Activated CD4-positive, alpha-beta memory T cell treated with anti-CD3 and anti-CD28 coated beads, Interleukin-2, amount 10 ng/mL, durations not matched to agents 7 days and 5 days (primary cell): ENCODE measurements at regions not wholly inside any gene's neighbourhood (a gene's known extent, or its start where the extent isn't known, plus 50 kb on each side); places are given as distances from the start of the nearest gene placed in this dataset.

Experiments
- CTCF ChIA-PET: fragments of 350-600 bp; sonication (Branson Sonifier 250); formaldehyde crosslinking; loops from one replicate; lab custom pipeline; 2021; ENCODE audit warnings: antibody characterized with exemption, inconsistent platforms; lab: Charles Lee
- POLR2A ChIA-PET: fragments of 350-600 bp; sonication (Branson Sonifier 250); formaldehyde crosslinking; loops from one replicate; lab custom pipeline; 2021; ENCODE audit warnings: antibody characterized with exemption; lab: Charles Lee
- DNase-seq: peaks from one replicate; pipeline ENCODE4 v3.0.0-alpha.2; 2020
- H3K27ac Mint-ChIP-seq: one replicate; pipeline ENCODE4 v1.8.0; 2021; ENCODE audit warnings: mild to moderate bottlenecking, mixed read lengths
- H3K27me3 Mint-ChIP-seq: one replicate; pipeline ENCODE4 v1.8.0; 2021; ENCODE audit warnings: mixed read lengths
- H3K36me3 Mint-ChIP-seq: one replicate; pipeline ENCODE4 v1.8.0; 2021; ENCODE audit warnings: low read depth, mixed read lengths
- H3K4me1 Mint-ChIP-seq: one replicate; pipeline ENCODE4 v1.8.0; 2021; ENCODE audit warnings: mixed read lengths
- H3K4me3 Mint-ChIP-seq: one replicate; pipeline ENCODE4 v1.8.0; 2021; ENCODE audit warnings: mild to moderate bottlenecking, mixed read lengths
- H3K9me3 Mint-ChIP-seq: one replicate; pipeline ENCODE4 v1.8.0; 2021; ENCODE audit warnings: mixed read lengths

DNA sequence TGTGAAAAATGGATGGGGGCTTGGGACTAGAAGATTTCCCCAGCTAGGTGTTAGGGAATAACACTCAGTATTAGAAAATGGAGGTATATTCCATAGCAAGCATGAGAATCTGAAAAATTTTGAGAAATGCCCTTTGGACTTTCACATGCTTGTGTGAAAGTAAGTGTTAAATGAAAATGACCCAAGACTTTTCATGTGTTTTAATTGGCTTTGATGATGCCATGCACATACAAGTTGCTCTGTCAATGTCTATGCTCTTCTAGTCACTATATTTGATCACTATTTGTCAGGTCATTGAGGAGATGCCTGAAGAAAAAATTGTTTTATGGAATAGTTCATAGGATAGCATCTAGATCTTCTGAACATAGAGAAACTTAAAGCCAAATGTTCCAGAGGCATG is 147.6 kb downstream of the SH2D1A start:
- H3K36me3 Mint-ChIP-seq: no peaks in the 10 kb centered on the region

DNA sequence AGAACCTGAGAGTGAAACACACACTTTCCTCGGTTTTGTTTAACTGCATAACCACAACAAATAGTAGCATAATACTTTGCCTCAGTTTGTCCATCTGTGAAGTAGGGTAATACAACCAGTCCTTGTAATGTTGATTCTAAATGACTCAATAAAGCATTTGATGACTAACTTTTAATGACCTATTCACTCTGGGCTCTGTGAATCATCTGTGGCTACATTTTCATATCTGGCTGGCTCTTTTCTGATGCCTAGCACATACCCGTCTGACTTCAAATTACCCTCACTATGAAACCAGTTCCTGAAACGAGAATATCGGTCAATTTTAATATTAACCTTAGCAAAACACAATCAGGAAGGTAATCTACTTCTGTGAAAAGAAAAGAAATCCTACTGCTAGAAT is 151.0 kb downstream of the SH2D1A start:
- DNase-seq: no peak
- POLR2A ChIA-PET: no interaction called here
- no peaks in the 10 kb centered on the region for H3K27me3 Mint-ChIP-seq
- H3K4me1 Mint-ChIP-seq: peaks cover 3% of the 10 kb centered on the region
- CTCF ChIA-PET: no interaction called here
- H3K4me3 Mint-ChIP-seq: no peak overlapping the region
- no peaks in the 10 kb centered on the region for H3K9me3 Mint-ChIP-seq
- H3K36me3 Mint-ChIP-seq: no peaks in the 10 kb centered on the region
- H3K27ac Mint-ChIP-seq: no peak overlapping the region

More for the DNA sequence above, 147.6 kb downstream of the SH2D1A start:
- no peak overlapping the region for H3K4me3 Mint-ChIP-seq
- H3K27ac Mint-ChIP-seq: no peak overlapping the region
- ChIA-PET POLR2A (no interaction called here), CTCF (no interaction called here)
- no peak for DNase-seq
- H3K27me3 Mint-ChIP-seq: no peaks in the 10 kb centered on the region
- H3K4me1 Mint-ChIP-seq: no peaks in the 10 kb centered on the region
- H3K9me3 Mint-ChIP-seq: no peaks in the 10 kb centered on the region

DNA sequence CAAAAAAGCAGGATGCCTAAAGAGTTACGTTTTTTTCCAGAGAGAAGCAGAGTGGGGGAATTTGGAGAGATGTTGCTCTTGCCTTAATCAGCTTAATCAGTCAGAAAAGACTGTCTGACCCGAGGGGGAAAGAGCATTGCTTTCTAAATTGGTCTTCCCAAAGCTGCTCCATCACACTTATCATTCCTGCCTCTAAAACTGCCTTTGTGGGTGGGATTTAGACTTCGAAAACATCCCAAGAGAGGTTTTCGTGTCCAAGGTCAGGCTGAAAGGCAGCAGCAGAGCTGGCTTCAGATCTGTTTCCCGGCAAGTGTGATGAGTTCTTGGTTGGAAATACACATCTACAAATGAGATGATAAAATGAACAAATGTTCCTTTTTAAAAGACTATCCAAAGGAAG is 155.2 kb downstream of the SH2D1A start:
- H3K9me3 Mint-ChIP-seq: no peaks in the 10 kb centered on the region
- H3K36me3 Mint-ChIP-seq: no peaks in the 10 kb centered on the region
- no peaks in the 10 kb centered on the region for H3K27me3 Mint-ChIP-seq
- peaks cover 3% of the 10 kb centered on the region for H3K4me1 Mint-ChIP-seq
- ChIA-PET CTCF (no interaction called here), POLR2A (no interaction called here)
- DNase-seq: no peak
- H3K4me3 Mint-ChIP-seq: no peak overlapping the region
- no peak overlapping the region for H3K27ac Mint-ChIP-seq

DNA sequence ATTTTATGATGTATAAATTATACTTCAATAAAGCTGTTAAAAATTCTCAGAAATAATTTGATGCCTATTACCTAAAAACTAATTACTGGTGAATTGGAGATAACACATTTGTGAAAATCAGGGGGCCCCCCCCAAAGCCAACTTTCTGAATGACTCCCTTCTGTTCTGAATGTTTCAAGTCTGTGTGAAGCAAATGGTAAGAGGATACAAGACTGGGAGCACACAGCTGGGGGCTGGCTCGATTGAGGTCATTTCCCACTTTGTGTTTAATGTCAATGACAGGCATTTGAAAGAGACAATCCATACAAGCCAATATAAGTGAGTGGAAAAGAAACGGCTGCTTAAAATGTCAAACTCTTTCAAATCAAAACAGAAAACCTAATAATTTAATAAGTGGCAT is 155.8 kb downstream of the SH2D1A start:
- Mint-ChIP-seq H3K4me1 (peaks cover 3% of the 10 kb centered on the region), H3K36me3 (no peaks in the 10 kb centered on the region), H3K27me3 (no peaks in the 10 kb centered on the region), H3K27ac (no peak overlapping the region), H3K4me3 (no peak overlapping the region), H3K9me3 (no peaks in the 10 kb centered on the region)
- ChIA-PET POLR2A (no interaction called here), CTCF (no interaction called here)
- no peak for DNase-seq

DNA sequence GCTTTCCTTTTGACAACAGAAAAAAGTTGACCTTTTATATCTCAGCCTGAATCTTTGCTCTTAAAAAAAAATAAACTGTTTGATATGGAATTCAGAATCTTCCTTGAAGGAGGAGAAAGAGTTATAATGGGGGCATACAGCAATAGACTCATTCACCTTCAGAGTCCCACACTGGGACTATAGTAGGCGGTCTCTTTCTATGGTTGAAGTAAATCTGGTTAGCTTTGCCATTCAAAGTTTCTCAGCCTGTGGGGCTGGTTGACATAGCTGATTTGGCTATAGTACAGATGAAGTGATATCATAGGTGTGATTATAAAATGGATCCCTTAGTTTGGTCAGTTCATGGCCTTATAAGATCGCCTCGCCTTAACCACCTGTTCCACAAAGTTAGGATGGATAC is 156.2 kb downstream of the SH2D1A start:
- H3K27ac Mint-ChIP-seq: no peak overlapping the region
- H3K4me3 Mint-ChIP-seq: no peak overlapping the region

DNA sequence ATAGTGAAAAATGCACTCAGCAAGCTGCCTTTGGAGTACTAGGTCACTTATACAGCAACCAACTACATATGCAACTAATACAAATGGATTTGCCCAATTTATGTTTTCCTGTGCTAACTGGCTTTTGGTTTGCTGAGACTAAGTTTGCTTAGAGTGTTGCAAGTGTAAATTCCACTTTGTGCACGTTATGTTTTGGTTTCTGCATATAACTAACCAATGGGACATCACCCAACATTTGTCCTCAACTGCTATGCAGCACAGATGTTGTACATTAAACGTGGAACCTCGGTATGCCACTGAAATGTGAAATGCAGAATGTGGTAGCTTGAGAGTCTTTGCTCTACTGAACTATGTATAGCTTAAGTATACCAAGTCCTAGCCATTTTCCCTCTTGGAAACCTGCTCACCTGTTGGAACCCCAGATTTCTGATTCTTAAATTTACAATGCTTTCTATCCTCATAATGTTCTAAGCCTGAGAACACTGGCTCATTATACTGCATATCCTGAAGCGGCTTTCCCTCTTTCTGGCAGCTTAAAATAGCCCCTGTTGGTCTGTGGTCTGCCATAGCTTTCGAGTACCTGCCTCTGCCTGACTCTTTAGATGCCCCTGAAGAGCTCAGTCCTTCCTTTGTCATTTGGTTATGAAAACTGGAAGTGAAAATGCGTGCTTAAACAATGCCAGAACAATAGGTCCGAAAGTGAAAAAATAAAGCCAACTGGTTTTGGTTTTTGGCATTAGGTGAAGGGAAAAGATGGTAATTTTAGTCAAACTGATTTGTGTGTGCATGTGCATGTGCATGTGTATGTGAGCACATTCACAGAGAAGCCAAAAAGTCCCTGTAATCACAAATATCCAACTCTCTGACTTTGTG is 158.0 kb downstream of the SH2D1A start:
- no peaks in the 10 kb centered on the region for H3K36me3 Mint-ChIP-seq
- POLR2A ChIA-PET: no interaction called here
- CTCF ChIA-PET: no interaction called here
- no peaks in the 10 kb centered on the region for H3K9me3 Mint-ChIP-seq
- no peak overlapping the region for H3K4me3 Mint-ChIP-seq
- no peaks in the 10 kb centered on the region for H3K27me3 Mint-ChIP-seq
- peaks cover 3% of the 10 kb centered on the region for H3K4me1 Mint-ChIP-seq
- H3K27ac Mint-ChIP-seq: no peak overlapping the region
- no peak for DNase-seq

More for the DNA sequence above, 156.2 kb downstream of the SH2D1A start:
- Mint-ChIP-seq H3K27me3 (no peaks in the 10 kb centered on the region), H3K9me3 (no peaks in the 10 kb centered on the region), H3K36me3 (no peaks in the 10 kb centered on the region), H3K4me1 (peaks cover 3% of the 10 kb centered on the region)
- no peak for DNase-seq
- POLR2A ChIA-PET: no interaction called here
- CTCF ChIA-PET: no interaction called here

DNA sequence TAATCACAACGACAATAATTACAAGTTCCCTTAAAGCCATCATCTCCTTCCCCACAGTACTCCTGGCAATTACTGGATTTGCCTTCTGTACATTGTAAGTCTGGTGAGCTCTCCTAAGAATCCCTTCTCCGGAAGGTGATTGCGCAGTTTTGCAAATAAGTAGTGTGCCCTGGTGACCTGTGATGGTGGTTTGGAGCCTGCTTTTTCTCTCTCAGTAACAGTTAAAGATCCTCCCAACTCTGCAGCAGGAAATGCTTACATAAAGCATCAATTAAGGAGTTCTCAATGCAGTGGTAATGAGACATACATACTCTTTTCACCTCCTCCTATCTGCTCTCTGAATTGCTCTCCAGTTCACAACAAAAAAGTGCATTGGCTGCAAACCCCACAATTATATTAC is 159.7 kb downstream of the SH2D1A start:
- Mint-ChIP-seq H3K9me3 (no peaks in the 10 kb centered on the region), H3K27me3 (no peaks in the 10 kb centered on the region), H3K36me3 (no peaks in the 10 kb centered on the region), H3K4me3 (no peak overlapping the region), H3K4me1 (peaks cover 3% of the 10 kb centered on the region), H3K27ac (no peak overlapping the region)
- no peak for DNase-seq
- POLR2A ChIA-PET: no interaction called here
- CTCF ChIA-PET: no interaction called here

DNA sequence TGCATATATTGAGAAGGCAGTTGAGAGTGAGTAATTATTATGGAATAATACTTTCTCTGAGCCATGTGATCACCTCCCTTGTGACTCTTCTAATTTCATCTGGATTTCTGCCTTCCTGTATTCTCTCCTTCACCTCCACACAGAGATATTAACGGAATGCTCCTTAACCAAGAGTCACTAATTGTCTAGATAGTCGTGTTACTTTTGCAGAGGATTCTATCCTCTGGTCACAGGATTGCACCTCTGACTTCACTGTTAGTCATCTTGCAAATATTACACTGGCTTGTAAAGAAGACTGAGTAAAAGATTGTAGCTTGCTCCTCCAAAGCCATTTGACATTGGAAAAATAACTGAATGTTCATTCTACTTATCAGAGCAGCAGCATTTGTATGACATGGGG is 160.9 kb downstream of the SH2D1A start:
- H3K4me1 Mint-ChIP-seq: no peaks in the 10 kb centered on the region
- no peaks in the 10 kb centered on the region for H3K36me3 Mint-ChIP-seq
- no peak for DNase-seq
- ChIA-PET POLR2A (no interaction called here), CTCF (interaction anchor here (0.6 kb wide), 1 partner anchor 155 kb away, joined by 3 read pairs; no protein-coding TSS in a partner anchor)
- no peak overlapping the region for H3K4me3 Mint-ChIP-seq
- no peaks in the 10 kb centered on the region for H3K27me3 Mint-ChIP-seq
- no peaks in the 10 kb centered on the region for H3K9me3 Mint-ChIP-seq
- H3K27ac Mint-ChIP-seq: no peak overlapping the region

DNA sequence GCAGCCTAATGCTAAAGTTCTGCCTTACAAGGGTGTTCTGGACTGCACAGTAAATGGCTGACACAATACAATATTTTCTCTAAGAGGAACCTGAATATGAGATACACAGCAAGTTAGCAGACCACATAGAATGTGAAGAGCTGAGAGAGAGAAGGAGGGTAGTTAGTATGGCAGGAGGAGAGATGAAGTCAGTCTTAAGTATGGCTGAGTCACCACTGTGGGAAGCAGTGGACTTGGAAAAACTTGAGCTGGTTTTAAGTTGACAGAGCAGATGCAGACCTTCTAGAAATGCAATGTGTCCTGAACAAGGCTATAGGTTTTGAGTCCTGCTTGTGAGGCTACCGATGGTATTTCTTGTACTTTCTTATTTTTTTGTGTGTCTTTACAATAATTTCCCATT is 172.5 kb downstream of the SH2D1A start:
- no peak overlapping the region for H3K4me3 Mint-ChIP-seq
- H3K36me3 Mint-ChIP-seq: no peaks in the 10 kb centered on the region
- no peaks in the 10 kb centered on the region for H3K4me1 Mint-ChIP-seq
- no peak for DNase-seq
- ChIA-PET CTCF (no interaction called here), POLR2A (no interaction called here)
- H3K27ac Mint-ChIP-seq: no peak overlapping the region
- peaks cover 3% of the 10 kb centered on the region for H3K9me3 Mint-ChIP-seq
- H3K27me3 Mint-ChIP-seq: no peaks in the 10 kb centered on the region

DNA sequence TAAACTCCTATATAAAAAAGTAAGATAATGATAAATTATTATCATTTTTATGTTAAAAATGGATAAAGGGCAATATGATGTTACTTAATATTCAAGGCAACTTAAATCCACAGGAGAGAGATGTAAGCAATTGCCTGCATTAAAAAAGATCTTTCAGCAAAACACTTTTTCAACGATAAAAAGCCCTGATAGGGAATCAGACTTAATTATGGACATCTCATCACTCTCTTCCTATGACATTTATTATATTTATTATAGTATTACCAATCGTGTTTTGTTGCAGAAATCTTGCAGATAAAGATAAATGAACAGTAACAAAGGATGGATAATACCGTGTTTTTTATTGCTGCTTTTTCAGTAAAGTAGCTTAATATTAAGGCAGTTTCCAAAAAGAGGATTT is 178.5 kb downstream of the SH2D1A start:
- no peak for DNase-seq
- ChIA-PET POLR2A (no interaction called here), CTCF (no interaction called here)
- no peaks in the 10 kb centered on the region for H3K4me1 Mint-ChIP-seq
- H3K4me3 Mint-ChIP-seq: no peak overlapping the region
- no peaks in the 10 kb centered on the region for H3K36me3 Mint-ChIP-seq
- no peaks in the 10 kb centered on the region for H3K27me3 Mint-ChIP-seq
- H3K9me3 Mint-ChIP-seq: no peaks in the 10 kb centered on the region
- H3K27ac Mint-ChIP-seq: no peak overlapping the region

DNA sequence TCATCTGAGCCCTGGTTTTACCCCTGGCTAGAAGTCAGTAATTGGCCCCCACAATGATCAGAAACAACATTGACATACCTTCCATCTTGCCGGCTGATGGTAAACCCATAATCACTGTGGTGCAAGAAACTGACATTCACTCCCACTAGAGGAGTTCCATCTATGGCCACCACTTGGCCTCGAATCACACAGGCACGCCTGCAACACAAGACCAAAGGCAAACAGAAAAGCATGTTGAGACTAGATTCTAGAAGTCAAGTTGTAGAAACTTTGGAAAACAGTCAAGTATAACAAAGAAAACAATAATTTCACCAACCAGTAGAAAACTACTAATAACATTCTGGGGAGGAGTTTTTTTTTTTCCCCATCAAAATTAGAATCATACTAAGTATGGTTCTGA is 183.4 kb downstream of the SH2D1A start:
- Mint-ChIP-seq H3K9me3 (no peaks in the 10 kb centered on the region), H3K36me3 (no peaks in the 10 kb centered on the region), H3K4me3 (no peak overlapping the region), H3K27ac (no peak overlapping the region), H3K4me1 (no peaks in the 10 kb centered on the region), H3K27me3 (no peaks in the 10 kb centered on the region)
- POLR2A ChIA-PET: no interaction called here
- CTCF ChIA-PET: no interaction called here
- DNase-seq: no peak

DNA sequence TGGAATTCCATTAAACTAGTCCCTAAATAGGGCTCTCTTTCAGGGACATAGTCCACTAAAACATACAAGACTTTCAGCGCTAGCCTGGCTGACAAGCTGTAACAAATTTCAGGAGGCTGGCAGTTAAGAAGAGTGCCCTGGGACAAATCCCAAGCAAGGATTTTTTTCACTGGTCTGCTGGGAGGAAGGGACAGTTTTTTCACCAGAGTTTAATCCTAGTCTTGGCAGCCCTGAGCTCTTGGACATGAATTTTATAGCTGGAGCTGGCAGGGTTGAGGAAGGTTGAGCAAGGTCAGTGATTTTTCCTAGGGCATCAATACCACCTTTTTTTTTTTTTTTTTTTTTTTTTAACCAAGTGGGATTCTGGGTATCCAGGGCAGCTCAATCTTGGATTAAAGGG is 184.4 kb downstream of the SH2D1A start:
- Mint-ChIP-seq H3K4me1 (no peaks in the 10 kb centered on the region), H3K27ac (no peak overlapping the region), H3K27me3 (no peaks in the 10 kb centered on the region), H3K4me3 (no peak overlapping the region), H3K36me3 (no peaks in the 10 kb centered on the region), H3K9me3 (no peaks in the 10 kb centered on the region)
- no peak for DNase-seq
- ChIA-PET POLR2A (no interaction called here), CTCF (no interaction called here)

DNA sequence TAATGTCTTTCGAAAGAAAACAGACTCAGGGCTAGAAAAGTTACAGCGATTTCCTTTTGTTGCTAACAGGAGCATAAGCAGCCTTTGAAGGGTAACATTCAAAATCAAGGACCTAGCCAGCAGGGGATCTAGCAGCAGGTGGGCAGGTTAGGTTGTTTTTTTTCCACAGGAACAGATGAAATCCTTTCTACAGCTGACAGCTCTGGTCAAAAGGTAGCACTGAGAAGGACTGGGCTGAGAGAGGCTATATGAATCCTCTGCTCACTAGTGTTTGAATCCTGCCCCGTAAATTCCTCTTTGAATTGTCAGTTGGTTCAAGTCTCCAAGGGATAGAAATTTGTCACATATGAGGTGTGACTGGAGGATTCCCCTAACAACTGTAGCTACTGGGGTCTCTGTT is 188.2 kb downstream of the SH2D1A start:
- no peaks in the 10 kb centered on the region for H3K27me3 Mint-ChIP-seq

DNA sequence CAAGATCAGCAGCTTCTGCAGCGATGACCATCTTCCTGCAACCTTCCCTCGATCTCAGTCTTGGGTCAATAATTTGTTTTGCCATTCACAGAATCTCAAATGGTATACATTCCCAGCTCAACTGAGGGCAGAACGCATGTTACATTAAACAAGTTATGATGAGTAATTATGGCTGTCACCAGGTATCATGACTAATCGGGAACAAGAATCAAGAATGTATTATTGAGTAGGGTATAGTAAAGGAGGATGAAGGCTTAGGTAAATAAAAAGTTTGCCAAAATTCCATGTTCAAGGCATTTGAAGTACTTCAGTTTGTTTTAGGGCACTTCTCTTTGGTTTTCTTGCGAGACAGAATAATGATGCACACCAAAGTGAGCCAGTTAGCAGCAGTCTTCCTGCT is 194.1 kb downstream of the SH2D1A start:
- no peak overlapping the region for H3K4me3 Mint-ChIP-seq
- no peak overlapping the region for H3K27ac Mint-ChIP-seq
- H3K4me1 Mint-ChIP-seq: no peaks in the 10 kb centered on the region

More for the DNA sequence above, 188.2 kb downstream of the SH2D1A start:
- CTCF ChIA-PET: no interaction called here
- Mint-ChIP-seq H3K36me3 (no peaks in the 10 kb centered on the region), H3K9me3 (no peaks in the 10 kb centered on the region), H3K4me3 (no peak overlapping the region), H3K4me1 (no peaks in the 10 kb centered on the region), H3K27ac (no peak overlapping the region)
- POLR2A ChIA-PET: no interaction called here
- no peak for DNase-seq

More for the DNA sequence above, 194.1 kb downstream of the SH2D1A start:
- DNase-seq: no peak
- ChIA-PET CTCF (no interaction called here), POLR2A (no interaction called here)
- Mint-ChIP-seq H3K9me3 (no peaks in the 10 kb centered on the region), H3K27me3 (no peaks in the 10 kb centered on the region), H3K36me3 (no peaks in the 10 kb centered on the region)
